ENCODE measurements at regions not wholly inside any gene's neighbourhood (a gene's known extent, or its start where the extent isn't known, plus 50 kb on each side); places are given as distances from the start of the nearest gene placed in this dataset.

GRCh38 chr3:59446775-59447465 is 397.1 kb upstream of the CFAP20DC start:
- H3K27me3 Mint-ChIP-seq (ENCODE audit: low read depth): no peaks in the 10 kb centered on the region
- no peak overlapping the region for H3K27ac Mint-ChIP-seq (ENCODE audit: unreplicated experiment)
- H3K4me1 Mint-ChIP-seq (ENCODE audit: low read depth): peaks cover 35% of the 10 kb centered on the region
- no peaks in the 10 kb centered on the region for H3K9me3 Mint-ChIP-seq (ENCODE audit: low read depth)
- TF ChIP-seq CTCF (IDR thresholded peaks at IDR 0.05): no peak
- DNase-seq (ENCODE audit: low spot score): no peak
- H3K4me3 Mint-ChIP-seq (ENCODE audit: unreplicated experiment): no peak overlapping the region
- no peaks in the 10 kb centered on the region for H3K36me3 Mint-ChIP-seq (ENCODE audit: low read depth)

- H3K27ac Mint-ChIP-seq (ENCODE audit: unreplicated experiment): no peak overlapping the region
- peaks cover 23% of the 10 kb centered on the region for H3K4me1 Mint-ChIP-seq (ENCODE audit: low read depth)
- no peak for DNase-seq (ENCODE audit: low spot score)
- TF ChIP-seq CTCF (IDR thresholded peaks at IDR 0.05): no peak
- H3K27me3 Mint-ChIP-seq (ENCODE audit: low read depth): no peaks in the 10 kb centered on the region
- H3K4me3 Mint-ChIP-seq (ENCODE audit: unreplicated experiment): no peak overlapping the region
- no peaks in the 10 kb centered on the region for H3K9me3 Mint-ChIP-seq (ENCODE audit: low read depth)
- H3K36me3 Mint-ChIP-seq (ENCODE audit: low read depth): no peaks in the 10 kb centered on the region
Measured at GRCh38 chr3:59444676-59445075, 394.9 kb upstream of the CFAP20DC start.

GRCh38 chr3:59444294-59444671 is 394.5 kb upstream of the CFAP20DC start:
- Mint-ChIP-seq H3K36me3 (ENCODE audit: low read depth) (no peaks in the 10 kb centered on the region), H3K4me1 (ENCODE audit: low read depth) (peaks cover 23% of the 10 kb centered on the region), H3K27ac (ENCODE audit: unreplicated experiment) (no peak overlapping the region), H3K27me3 (ENCODE audit: low read depth) (no peaks in the 10 kb centered on the region), H3K9me3 (ENCODE audit: low read depth) (no peaks in the 10 kb centered on the region), H3K4me3 (ENCODE audit: unreplicated experiment) (no peak overlapping the region)
- TF ChIP-seq CTCF (IDR thresholded peaks at IDR 0.05): no peak
- DNase-seq (ENCODE audit: low spot score): no peak

DNA sequence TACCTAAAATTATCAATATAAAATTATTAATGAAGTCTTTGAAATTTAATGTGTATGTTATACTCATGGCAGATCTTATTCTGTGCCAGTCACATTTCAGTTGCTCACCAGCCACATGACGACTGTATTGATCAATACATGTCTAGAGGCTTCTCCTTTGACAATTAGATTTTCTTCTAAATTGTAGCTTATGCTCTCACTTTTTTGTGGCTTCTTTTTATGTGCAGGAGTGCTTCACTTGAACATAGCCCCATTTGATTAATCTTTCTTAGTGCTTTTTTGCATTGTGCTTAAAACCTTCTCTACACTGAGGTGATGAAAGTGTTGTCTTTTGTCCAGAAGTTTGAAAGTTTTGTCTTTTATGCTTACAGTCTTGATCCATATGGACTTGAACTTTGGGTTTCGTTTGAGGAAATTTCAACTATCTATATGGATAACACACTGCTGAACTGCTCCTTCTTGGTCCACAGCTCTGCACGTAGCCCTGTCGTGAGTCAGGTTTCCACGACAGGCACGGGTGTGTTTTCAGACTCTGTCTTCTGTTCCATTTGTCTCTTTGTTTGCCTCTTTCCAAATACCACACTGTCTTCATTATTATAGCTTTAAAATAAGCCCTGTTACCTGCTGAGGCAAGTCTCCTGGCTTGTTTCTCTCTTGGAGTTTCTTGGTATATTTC is 393.9 kb upstream of the CFAP20DC start:
- peaks cover 23% of the 10 kb centered on the region for H3K4me1 Mint-ChIP-seq (ENCODE audit: low read depth)
- H3K9me3 Mint-ChIP-seq (ENCODE audit: low read depth): no peaks in the 10 kb centered on the region
- no peak overlapping the region for H3K4me3 Mint-ChIP-seq (ENCODE audit: unreplicated experiment)
- no peak for TF ChIP-seq CTCF (IDR thresholded peaks at IDR 0.05)
- H3K36me3 Mint-ChIP-seq (ENCODE audit: low read depth): no peaks in the 10 kb centered on the region
- H3K27me3 Mint-ChIP-seq (ENCODE audit: low read depth): no peaks in the 10 kb centered on the region
- H3K27ac Mint-ChIP-seq (ENCODE audit: unreplicated experiment): no peak overlapping the region
- DNase-seq (ENCODE audit: low spot score): no peak

GRCh38 chr3:59442046-59442445 is 392.2 kb upstream of the CFAP20DC start:
- peaks cover 19% of the 10 kb centered on the region for H3K4me1 Mint-ChIP-seq (ENCODE audit: low read depth)
- DNase-seq (ENCODE audit: low spot score): no peak
- no peaks in the 10 kb centered on the region for H3K27me3 Mint-ChIP-seq (ENCODE audit: low read depth)
- H3K9me3 Mint-ChIP-seq (ENCODE audit: low read depth): no peaks in the 10 kb centered on the region
- H3K27ac Mint-ChIP-seq (ENCODE audit: unreplicated experiment): no peak overlapping the region
- no peak for TF ChIP-seq CTCF (IDR thresholded peaks at IDR 0.05)
- no peaks in the 10 kb centered on the region for H3K36me3 Mint-ChIP-seq (ENCODE audit: low read depth)
- H3K4me3 Mint-ChIP-seq (ENCODE audit: unreplicated experiment): no peak overlapping the region
